ENCODE measurements at regions not wholly inside any gene's neighbourhood (a gene's known extent, or its start where the extent isn't known, plus 50 kb on each side); places are given as distances from the start of the nearest gene placed in this dataset.

DNA sequence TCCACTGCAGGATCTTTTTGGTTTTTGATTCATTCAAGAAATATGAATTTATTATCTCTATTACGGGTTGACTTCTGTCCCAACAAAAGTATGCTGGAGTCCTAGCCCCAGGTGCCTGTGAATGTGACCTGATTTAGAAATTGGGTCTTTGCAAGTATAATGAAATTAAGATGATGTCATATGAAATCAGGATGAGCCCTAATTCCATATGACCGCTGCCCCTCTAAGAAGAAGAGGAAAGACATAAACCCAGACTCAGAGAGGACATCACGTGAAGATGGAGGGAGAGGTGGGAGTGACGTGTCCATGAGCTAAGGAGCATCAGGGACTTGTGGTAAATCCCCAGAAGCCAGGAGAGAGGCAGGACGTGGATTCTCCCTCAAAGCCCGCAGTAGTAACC is 287.1 kb downstream of the LPIN1 start:
- TF ChIP-seq, protein P1, sequence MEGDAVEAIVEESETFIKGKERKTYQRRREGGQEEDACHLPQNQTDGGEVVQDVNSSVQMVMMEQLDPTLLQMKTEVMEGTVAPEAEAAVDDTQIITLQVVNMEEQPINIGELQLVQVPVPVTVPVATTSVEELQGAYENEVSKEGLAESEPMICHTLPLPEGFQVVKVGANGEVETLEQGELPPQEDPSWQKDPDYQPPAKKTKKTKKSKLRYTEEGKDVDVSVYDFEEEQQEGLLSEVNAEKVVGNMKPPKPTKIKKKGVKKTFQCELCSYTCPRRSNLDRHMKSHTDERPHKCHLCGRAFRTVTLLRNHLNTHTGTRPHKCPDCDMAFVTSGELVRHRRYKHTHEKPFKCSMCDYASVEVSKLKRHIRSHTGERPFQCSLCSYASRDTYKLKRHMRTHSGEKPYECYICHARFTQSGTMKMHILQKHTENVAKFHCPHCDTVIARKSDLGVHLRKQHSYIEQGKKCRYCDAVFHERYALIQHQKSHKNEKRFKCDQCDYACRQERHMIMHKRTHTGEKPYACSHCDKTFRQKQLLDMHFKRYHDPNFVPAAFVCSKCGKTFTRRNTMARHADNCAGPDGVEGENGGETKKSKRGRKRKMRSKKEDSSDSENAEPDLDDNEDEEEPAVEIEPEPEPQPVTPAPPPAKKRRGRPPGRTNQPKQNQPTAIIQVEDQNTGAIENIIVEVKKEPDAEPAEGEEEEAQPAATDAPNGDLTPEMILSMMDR (IDR thresholded peaks at IDR 0.05) = no peak
- TF ChIP-seq ZFX (IDR thresholded peaks at IDR 0.05; ENCODE audit: borderline replicate concordance) = no peak

All from 22Rv1 (cell line).